HL-60 (cell line): ENCODE measurements at regions not wholly inside any gene's neighbourhood (a gene's known extent, or its start where the extent isn't known, plus 50 kb on each side); places are given as distances from the start of the nearest gene placed in this dataset.
"Not testable (repeated sequence)": the region's sequence is repeated elsewhere in the genome, so short reads cannot be mapped to it uniquely, and the experiment has no call there.

Experiments used
- DNase-seq, 2 experiments: peaks; one replicate each; pipeline ENCODE4 v3.0.0-alpha.2; 2010 to 2020; ENCODE audit warnings: low read depth in 1 of 2, low spot score in 1 of 2
- H3K27ac ChIP-seq: fragments of 250-450 bp; sonication (Bioruptor Pico); replicated peaks from 2 replicates; pipeline ENCODE4 v1.5.1; 2020; ENCODE audit warnings: mild to moderate bottlenecking, moderate library complexity
- H3K27me3 ChIP-seq: fragments of 250-450 bp; sonication (Bioruptor Pico); 2 replicates; pipeline ENCODE4 v1.5.1; 2021; ENCODE audit warnings: mild to moderate bottlenecking, moderate library complexity; ENCODE audit not compliant: insufficient read depth, poor library complexity, severe bottlenecking
- H3K4me3 ChIP-seq: replicated peaks from 2 replicates; pipeline ENCODE4 v1.5.1; 2011; ENCODE audit warnings: mild to moderate bottlenecking, control low read depth, low read length; ENCODE audit not compliant: insufficient read depth
- GABPA ChIP-seq: IDR thresholded peaks from 2 replicates; pipeline ENCODE4 v1.6.1; 2012; ENCODE audit warnings: low read depth
- POLR2AphosphoS5 ChIP-seq: IDR thresholded peaks from 2 replicates; pipeline ENCODE4 v1.6.1; 2012; ENCODE audit warnings: low read depth
- SPI1 ChIP-seq: IDR thresholded peaks from 2 replicates; pipeline ENCODE4 v1.6.1; 2012; ENCODE audit warnings: low read depth, mild to moderate bottlenecking, borderline replicate concordance
- TF ChIP-seq, protein P1 (sequence below): IDR thresholded peaks from one replicate; pipeline ENCODE4 v1.5.1; 2011; ENCODE audit warnings: low read length, control low read depth, inconsistent platforms; ENCODE audit not compliant: insufficient read depth
- TF ChIP-seq, protein P2 (sequence below): IDR thresholded peaks from 2 replicates; pipeline ENCODE4 v1.6.1; 2012; ENCODE audit warnings: low read depth; ENCODE audit not compliant: insufficient replicate concordance

GRCh38 chr2:83191316-83191715 lies 1267.8 kb downstream of the SUCLG1 start:
- DNase-seq: no peak
- TF ChIP-seq SPI1 (no peak), POLR2AphosphoS5 (no peak), GABPA (no peak)
- TF ChIP-seq, protein P1, sequence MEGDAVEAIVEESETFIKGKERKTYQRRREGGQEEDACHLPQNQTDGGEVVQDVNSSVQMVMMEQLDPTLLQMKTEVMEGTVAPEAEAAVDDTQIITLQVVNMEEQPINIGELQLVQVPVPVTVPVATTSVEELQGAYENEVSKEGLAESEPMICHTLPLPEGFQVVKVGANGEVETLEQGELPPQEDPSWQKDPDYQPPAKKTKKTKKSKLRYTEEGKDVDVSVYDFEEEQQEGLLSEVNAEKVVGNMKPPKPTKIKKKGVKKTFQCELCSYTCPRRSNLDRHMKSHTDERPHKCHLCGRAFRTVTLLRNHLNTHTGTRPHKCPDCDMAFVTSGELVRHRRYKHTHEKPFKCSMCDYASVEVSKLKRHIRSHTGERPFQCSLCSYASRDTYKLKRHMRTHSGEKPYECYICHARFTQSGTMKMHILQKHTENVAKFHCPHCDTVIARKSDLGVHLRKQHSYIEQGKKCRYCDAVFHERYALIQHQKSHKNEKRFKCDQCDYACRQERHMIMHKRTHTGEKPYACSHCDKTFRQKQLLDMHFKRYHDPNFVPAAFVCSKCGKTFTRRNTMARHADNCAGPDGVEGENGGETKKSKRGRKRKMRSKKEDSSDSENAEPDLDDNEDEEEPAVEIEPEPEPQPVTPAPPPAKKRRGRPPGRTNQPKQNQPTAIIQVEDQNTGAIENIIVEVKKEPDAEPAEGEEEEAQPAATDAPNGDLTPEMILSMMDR: no peak
- TF ChIP-seq, protein P2, sequence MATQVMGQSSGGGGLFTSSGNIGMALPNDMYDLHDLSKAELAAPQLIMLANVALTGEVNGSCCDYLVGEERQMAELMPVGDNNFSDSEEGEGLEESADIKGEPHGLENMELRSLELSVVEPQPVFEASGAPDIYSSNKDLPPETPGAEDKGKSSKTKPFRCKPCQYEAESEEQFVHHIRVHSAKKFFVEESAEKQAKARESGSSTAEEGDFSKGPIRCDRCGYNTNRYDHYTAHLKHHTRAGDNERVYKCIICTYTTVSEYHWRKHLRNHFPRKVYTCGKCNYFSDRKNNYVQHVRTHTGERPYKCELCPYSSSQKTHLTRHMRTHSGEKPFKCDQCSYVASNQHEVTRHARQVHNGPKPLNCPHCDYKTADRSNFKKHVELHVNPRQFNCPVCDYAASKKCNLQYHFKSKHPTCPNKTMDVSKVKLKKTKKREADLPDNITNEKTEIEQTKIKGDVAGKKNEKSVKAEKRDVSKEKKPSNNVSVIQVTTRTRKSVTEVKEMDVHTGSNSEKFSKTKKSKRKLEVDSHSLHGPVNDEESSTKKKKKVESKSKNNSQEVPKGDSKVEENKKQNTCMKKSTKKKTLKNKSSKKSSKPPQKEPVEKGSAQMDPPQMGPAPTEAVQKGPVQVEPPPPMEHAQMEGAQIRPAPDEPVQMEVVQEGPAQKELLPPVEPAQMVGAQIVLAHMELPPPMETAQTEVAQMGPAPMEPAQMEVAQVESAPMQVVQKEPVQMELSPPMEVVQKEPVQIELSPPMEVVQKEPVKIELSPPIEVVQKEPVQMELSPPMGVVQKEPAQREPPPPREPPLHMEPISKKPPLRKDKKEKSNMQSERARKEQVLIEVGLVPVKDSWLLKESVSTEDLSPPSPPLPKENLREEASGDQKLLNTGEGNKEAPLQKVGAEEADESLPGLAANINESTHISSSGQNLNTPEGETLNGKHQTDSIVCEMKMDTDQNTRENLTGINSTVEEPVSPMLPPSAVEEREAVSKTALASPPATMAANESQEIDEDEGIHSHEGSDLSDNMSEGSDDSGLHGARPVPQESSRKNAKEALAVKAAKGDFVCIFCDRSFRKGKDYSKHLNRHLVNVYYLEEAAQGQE: no peak
- Histone ChIP-seq H3K27me3 (no peaks in the 10 kb centered on the region), H3K4me3 (no peak overlapping the region), H3K27ac (no peak overlapping the region)

GRCh38 chr2:83186105-83186760 lies 1272.8 kb downstream of the SUCLG1 start:
- no peak overlapping the region for H3K4me3 ChIP-seq
- TF ChIP-seq, protein P2: no peak
- TF ChIP-seq GABPA (no peak), SPI1 (no peak), POLR2AphosphoS5 (no peak)
- TF ChIP-seq, protein P1: no peak
- no peak for DNase-seq
- no peak overlapping the region for H3K27ac ChIP-seq
- no peaks in the 10 kb centered on the region for H3K27me3 ChIP-seq

GRCh38 chr2:83180862-83181530 lies 1278.1 kb downstream of the SUCLG1 start:
- not testable (repeated sequence) for H3K4me3 ChIP-seq, DNase-seq, H3K27me3 ChIP-seq, H3K27ac ChIP-seq

- no peak for DNase-seq
- H3K27me3 ChIP-seq: no peaks in the 10 kb centered on the region
- TF ChIP-seq GABPA (no peak), POLR2AphosphoS5 (no peak), SPI1 (no peak)
- TF ChIP-seq, protein P2: no peak
- TF ChIP-seq, protein P1: no peak
- H3K27ac ChIP-seq: no peak overlapping the region
- H3K4me3 ChIP-seq: no peak overlapping the region
These were observed 1282.5 kb downstream of the SUCLG1 start for GRCh38 chr2:83176539-83176938.
